Uterus (tissue), 2 donors: ENCODE measurements at regions not wholly inside any gene's neighbourhood (a gene's known extent, or its start where the extent isn't known, plus 50 kb on each side); places are given as distances from the start of the nearest gene placed in this dataset.

ENCODE experiments used
- CTCF ChIP-seq, 4 experiments: fragments of 200-600 bp in 2 of 4; fragments of 450-650 bp in 2 of 4; sonication (generic) in 2 of 4; IDR thresholded peaks; one replicate each; pipeline ENCODE4 v1.5.1; 2016 to 2019; ENCODE audit warnings: antibody characterized with exemption in 4 of 4, mild to moderate bottlenecking in 2 of 4, moderate library complexity in 1 of 4
- POLR2A ChIP-seq, 2 donors: fragments of 450-650 bp; IDR thresholded peaks; one replicate each; pipeline ENCODE4 v1.6.1; 2016; ENCODE audit warnings: antibody characterized with exemption in 2 of 2, mild to moderate bottlenecking in 1 of 2, moderate library complexity in 1 of 2

GRCh38 chr12:70122804-70123203 lies 120.4 kb upstream of the CNOT2 start:
- TF ChIP-seq CTCF (IDR thresholded peaks at IDR 0.05) (no peak), POLR2A (IDR thresholded peaks at IDR 0.05) (no peak)
